ENCODE measurements at regions not wholly inside any gene's neighbourhood (a gene's known extent, or its start where the extent isn't known, plus 50 kb on each side); places are given as distances from the start of the nearest gene placed in this dataset.

DNA sequence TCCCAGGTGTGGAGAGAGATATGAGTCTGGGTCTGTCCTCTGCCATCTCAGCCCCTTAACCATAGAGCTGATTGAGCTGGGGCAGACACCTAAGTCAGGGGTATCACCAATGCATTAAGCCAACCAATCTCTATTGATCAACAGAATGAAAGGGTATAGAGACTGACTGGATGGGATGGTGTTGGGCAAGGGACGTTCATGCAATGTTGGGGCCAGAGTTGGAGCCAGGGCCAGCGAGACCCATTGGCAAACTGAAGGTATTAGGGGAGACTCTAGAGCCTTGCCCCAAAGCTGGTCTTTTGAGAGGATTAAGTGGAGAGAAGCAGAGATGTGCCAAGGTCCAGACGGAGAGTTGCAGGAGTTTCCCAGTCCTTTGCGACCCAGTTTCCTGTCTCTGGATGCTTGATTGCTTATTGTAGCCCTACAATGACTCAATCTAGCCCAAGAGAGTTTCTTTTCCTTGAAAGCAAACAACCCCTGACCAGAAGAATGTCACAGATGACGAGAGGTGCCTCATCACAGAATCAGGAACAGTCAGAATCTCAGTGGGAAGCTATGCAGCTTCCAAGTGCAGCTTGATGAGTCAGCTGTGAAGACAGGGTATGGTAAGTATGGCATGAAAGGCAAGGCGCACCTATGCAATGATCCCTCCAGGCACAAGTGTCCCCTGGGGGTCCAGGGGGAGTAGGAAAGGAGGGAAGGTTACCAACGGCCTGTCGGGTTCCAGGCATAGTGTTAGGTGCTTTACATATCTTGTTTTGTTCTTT, 137.2 kb downstream of the UTP18 start:
- TF ChIP-seq EZH2 (IDR thresholded peaks at IDR 0.05; ENCODE audit: low read depth) = no peak
- TF ChIP-seq, protein P1, sequence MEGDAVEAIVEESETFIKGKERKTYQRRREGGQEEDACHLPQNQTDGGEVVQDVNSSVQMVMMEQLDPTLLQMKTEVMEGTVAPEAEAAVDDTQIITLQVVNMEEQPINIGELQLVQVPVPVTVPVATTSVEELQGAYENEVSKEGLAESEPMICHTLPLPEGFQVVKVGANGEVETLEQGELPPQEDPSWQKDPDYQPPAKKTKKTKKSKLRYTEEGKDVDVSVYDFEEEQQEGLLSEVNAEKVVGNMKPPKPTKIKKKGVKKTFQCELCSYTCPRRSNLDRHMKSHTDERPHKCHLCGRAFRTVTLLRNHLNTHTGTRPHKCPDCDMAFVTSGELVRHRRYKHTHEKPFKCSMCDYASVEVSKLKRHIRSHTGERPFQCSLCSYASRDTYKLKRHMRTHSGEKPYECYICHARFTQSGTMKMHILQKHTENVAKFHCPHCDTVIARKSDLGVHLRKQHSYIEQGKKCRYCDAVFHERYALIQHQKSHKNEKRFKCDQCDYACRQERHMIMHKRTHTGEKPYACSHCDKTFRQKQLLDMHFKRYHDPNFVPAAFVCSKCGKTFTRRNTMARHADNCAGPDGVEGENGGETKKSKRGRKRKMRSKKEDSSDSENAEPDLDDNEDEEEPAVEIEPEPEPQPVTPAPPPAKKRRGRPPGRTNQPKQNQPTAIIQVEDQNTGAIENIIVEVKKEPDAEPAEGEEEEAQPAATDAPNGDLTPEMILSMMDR (conservative IDR thresholded peaks at IDR 0.05) = no peak
